Posterior vena cava (tissue), 2 donors: ENCODE measurements at regions not wholly inside any gene's neighbourhood (a gene's known extent, or its start where the extent isn't known, plus 50 kb on each side); places are given as distances from the start of the nearest gene placed in this dataset.
"Not testable (repeated sequence)": the region's sequence is repeated elsewhere in the genome, so short reads cannot be mapped to it uniquely, and the experiment has no call there.

ENCODE experiments used
- DNase-seq: peaks from one replicate; pipeline ENCODE4 v3.0.0-alpha.2; 2020; ENCODE audit warnings: low spot score
- intact Hi-C, 2 donors: fragments of 100-400 bp; cut with DNase I; formaldehyde crosslinking; loops; one replicate each; pipeline versions ENCODE4 v1.14.1 to v1.14.2; 2022 to 2023
- donor health status: DM: yes; HTN: yes; CAD: no.
- donor health status: DM: yes; HTN: yes; CAD: no.

DNA sequence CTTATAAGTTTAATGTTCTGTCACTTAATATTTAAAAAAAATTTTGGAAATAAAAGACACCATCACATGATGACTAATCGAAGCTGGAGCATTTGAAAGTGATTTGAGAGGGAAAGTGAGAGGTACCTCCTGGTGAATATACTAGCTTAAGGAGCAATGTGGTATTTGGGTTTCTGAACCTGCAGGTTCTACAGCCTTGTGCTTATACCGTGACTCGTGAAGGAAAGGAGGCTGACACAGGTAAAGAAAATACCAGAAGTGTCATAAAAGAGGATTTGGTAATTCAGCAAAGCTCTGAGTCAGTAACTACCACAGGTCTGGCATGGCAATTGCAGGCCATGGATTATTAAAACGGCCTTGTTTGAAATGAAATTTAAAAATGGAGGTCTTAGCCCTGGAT, 151.0 kb downstream of the SLC38A4 start:
- intact Hi-C loops = loop anchor here (5.0 to 10.0 kb wide), 2 partner anchors 260 to 437 kb away; no protein-coding TSS in a partner anchor
- DNase-seq = no peak

DNA sequence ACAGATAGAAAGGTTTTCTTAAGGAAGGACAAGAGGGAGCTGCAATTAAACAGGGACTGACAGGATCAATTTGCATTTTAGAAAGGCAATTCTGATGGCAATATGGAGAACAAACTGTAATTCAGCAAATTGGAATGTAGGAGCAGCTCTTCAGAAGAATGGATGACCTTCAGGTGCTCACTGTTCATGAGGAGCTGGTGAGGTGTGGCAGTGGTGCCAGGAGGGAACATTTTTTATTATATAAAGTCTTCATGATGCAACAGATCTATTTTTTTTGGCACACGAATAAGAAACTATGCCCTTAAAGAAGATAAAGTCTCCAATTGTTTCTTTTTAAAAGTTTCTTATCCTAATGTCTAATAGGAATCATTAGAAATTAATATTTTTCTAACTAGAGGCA, 151.7 kb downstream of the SLC38A4 start:
- intact Hi-C loops = loop anchor here in 1 of 2 donors (10.0 kb wide), 1 partner anchor 261 kb away; no protein-coding TSS in a partner anchor
- no peak for DNase-seq

DNA sequence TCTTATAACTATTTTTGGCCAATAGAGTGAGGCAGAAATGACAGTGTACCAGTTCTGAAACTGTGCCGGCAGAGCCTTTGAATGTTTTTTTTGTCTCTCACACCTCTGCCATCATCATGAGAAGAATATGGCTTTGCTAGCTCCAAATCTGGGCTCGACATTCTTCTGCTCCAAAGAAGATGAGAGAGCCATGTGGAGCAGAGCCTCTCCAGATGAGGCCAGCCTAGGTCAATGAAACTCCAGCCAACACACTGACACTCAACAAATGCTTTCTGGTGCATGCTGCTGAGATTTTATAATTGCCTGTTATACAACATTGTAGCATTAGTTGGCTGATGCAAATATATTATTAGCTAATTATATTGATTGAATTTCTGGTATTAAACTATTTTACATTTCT, 154.7 kb downstream of the SLC38A4 start:
- intact Hi-C loops = loop anchor here in 1 of 2 donors (10.0 kb wide), 1 partner anchor 264 kb away; no protein-coding TSS in a partner anchor
- no peak for DNase-seq

DNA sequence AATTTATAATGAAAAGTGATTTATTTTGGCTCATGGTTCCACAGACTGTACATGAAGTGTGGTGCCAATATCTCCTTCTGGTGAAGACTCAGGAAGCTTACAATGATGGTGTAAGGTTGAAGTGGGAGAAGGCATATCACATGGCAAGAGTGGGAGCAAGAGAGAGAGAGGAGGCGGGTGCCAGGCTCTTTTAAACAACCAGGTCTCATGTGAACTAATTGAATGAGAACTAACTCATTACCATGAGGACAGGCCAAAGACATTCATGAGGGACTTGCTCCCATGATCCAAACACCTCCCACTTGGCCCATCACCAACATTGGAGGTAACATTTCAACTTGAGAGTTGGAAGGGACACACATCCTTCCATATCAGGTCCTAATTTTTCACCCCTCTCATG, 155.2 kb downstream of the SLC38A4 start:
- intact Hi-C loops = loop anchor here in 1 of 2 donors (10.0 kb wide), 1 partner anchor 264 kb away; no protein-coding TSS in a partner anchor
- no peak for DNase-seq

DNA sequence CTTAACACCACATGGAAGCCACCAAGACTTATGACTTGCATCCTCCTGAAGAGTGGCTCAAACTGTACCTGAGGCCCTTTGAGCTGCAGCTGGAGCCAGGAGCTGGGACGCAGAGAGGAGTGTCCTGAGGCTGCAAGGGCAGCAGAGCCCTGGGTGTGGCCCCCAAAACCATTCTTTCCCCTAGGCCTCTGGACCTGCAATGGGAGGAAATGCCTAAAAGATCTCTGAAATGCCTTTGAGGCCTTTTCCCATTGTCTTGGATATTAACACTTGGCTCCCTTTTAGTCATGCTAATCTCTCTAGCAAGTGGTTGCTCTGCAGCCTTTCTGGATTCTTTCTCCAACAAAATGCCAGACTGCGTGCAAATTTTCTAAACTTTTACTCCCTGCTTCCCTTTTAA, 156.1 kb downstream of the SLC38A4 start:
- no peak for DNase-seq
- intact Hi-C loops = loop anchor here (10.0 kb wide), 2 partner anchors 265 to 295 kb away; partner anchors contain the start of gene SLC38A2 (in 1 of the 2)

DNA sequence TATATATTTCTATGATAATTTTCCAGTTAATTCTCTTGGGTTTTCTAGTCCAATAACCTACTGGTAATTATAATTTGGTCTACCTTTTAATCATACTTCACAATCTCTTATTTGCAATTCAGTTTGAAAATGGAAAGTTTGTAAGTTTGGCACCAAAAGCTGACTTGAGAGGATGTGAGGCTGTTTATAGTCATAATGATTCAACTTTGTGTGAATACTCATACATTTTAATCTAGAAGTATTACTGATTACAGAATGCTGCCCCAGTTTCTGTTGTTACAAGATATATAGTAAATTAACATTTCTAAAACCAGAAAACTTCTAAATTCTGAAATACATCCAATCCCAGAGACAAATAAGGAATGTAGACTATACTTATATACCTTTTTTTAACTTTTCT, 158.2 kb downstream of the SLC38A4 start:
- no peak for DNase-seq
- intact Hi-C loops = loop anchor here in 1 of 2 donors (10.0 kb wide), 1 partner anchor 293 kb away; the partner anchor contains the start of gene SLC38A2

DNA sequence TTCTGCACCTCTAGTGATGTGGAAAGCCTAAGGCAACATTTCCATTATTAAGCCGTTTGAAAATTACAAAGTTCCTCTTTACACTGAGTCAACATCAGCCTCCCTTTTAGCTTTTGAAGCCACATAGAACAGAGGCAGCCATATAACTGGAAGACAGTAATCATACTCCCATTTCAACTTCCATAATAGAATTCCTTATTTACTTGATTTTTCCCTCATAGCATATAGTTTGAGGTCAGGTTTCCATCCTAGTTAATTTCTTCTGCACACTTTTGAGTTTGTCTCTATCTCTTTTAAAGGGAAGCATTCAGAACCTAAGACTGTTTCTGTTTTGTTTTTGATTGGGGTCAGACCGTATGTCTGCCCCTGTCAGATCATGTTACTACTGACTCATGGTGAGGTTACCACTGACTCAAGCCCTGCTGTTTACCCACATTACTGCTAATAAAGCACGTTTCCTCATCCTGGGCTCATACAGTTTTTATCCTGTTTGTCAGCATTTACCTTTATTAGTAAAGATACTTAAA, 161.0 kb downstream of the SLC38A4 start:
- no peak for DNase-seq

DNA sequence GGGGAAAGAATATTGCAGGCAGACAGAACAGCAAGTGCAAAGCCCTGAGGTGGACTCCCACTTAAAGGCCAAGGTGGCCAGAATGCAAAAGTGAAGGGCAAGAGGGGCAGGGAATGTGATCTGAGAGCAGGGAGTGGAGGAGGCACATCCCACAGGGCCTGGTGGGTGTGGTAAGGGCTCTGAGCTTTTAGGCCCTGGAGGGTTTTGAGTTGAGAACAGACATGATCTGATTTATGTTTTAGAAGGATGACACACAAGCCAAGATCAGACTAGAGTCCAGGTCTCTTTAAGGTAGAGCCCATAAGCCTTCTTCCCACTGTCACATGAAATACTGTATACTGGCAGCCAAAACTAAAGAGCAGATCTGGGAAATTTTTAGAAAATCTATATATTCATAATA, 162.5 kb downstream of the SLC38A4 start:
- intact Hi-C loops = loop anchor here in 1 of 2 donors (10.0 kb wide), 1 partner anchor 289 kb away; the partner anchor contains the start of gene SLC38A2
- DNase-seq = no peak

More for the DNA sequence above, 161.0 kb downstream of the SLC38A4 start:
- intact Hi-C loops = loop anchor here in 1 of 2 donors (10.0 kb wide), 1 partner anchor 290 kb away; the partner anchor contains the start of gene SLC38A2

DNA sequence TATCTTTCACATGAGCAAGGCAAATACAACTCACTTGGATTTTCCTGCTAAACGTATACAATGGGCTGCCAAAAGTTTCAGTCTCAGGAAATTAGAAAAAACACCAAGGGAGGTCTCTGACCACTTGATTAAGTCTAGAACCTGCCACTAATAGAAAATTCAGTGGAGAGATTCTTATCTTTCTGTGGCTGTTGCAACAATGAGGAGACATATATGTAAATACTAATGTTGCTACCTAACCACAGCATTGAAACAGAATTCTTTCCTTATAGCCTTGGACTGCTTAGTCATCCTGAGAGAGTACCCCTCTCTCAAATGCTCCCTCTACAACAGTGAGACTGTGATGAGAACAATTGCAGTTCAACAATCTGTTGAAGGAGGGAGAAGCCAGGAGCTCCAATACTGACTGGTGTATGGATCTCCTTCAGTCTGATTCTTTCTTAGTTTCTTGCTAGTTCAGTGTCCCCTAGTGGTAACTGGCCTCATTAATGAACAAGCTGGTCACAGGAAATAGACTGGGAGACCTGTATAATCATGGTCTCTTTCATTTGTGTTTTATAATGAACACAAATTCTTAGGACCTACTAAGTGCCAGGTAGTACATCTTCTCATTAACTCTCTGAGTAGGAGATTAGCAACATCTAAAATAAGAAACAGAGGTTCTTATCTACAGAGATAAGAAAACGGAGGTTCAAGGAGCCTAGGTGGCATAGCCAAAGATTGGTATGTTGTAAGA, 164.5 kb downstream of the SLC38A4 start:
- DNase-seq = no peak
- intact Hi-C loops = loop anchor here in 1 of 2 donors (10.0 kb wide), 1 partner anchor 286 kb away; the partner anchor contains the start of gene SLC38A2

DNA sequence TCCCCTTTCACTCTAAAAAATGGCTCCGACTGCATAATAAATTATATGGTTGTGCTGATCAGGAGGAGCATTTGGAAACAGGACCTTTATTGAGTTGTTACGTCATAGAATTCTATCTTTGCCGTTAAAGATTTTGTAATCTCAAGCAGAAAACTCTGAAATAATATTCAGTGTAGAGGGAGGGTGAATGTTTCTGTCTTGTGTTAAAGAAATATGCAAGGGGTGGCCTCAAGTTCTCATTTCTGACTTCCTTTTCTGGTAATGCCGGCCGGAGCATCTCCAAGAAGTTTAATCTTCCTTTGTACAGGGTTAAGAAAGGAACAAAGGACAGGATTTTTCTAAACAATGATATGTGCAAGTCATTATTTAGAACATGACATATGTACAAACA, 165.1 kb downstream of the SLC38A4 start:
- no peak for DNase-seq
- intact Hi-C loops = loop anchor here in 1 of 2 donors (10.0 kb wide), 1 partner anchor 286 kb away; the partner anchor contains the start of gene SLC38A2

DNA sequence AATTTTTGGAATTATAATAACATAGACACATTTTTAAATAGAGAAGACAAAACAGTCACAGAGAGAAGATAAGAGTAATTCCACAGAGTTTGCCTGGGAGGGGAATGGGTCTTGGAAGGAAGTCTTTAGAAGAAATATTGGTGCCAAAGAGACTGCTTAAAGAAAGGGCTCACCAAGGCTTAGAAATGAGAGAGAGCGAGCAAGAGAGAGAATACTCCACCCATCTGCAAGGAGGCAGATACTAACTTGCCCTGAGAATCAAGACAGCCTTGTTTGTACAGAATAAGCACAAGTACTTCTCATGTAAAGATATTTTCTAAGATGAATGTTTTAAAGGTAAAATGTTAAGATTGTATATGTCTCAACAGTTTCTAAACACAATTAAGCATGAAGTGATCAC, 165.5 kb downstream of the SLC38A4 start:
- DNase-seq = no peak

DNA sequence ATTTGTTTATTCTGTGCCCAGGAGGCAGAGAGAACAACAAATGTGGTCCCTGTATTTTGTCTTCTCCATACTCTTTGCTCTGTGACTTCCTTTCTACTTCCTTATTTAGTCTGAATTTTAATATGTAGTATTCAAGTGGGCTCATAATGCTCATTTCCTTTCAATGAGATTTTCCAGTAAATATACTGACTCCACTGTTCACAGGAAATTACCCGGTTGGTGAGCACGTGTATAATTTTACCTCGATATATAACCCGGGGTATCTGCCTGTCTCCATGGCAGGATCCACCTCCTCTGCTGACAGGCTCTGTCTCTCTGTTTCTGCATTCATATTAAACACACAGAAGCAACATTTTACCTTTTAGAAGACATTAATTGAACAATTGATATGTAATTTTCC, 166.0 kb downstream of the SLC38A4 start:
- intact Hi-C loops = loop anchor here (5.0 to 10.0 kb wide), 3 partner anchors 85 to 288 kb away; partner anchors contain the start of gene SLC38A2 (in 2 of the 2)
- DNase-seq = no peak

More for the DNA sequence above, 165.5 kb downstream of the SLC38A4 start:
- intact Hi-C loops = loop anchor here in 1 of 2 donors (10.0 kb wide), 1 partner anchor 285 kb away; the partner anchor contains the start of gene SLC38A2

DNA sequence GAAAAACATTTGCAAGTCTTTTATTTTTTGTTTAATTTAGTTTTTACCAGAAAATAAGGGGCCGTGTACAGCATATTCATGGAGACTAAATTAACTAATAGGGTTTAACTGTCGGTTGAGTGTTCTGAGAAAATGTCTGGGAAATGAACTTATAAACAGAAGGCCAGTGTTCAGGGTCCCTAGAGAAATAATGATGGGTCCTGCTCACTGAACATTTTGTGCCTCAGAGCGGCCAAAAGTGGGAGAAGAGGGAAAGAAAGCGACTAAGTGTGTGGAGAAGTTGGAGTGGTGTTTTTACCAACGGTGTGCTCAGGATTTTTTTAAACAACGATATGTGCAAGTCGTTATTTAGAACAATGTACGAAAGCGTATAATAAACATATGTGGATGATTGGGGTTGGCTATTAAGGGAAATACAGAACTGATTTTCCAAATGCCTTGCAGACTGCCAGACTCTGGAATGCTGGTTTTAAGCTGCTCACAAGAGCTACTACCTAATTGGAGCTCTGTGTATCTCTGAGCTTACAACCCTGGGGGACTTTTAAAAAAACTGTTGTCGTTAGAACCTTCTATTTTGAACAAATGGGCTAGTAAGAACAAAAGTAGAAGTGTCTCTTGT, 166.7 kb downstream of the SLC38A4 start:
- no peak for DNase-seq
- intact Hi-C loops = loop anchor here in 1 of 2 donors (5.0 to 10.0 kb wide), 2 partner anchors 84 to 287 kb away; partner anchors contain the start of gene SLC38A2

DNA sequence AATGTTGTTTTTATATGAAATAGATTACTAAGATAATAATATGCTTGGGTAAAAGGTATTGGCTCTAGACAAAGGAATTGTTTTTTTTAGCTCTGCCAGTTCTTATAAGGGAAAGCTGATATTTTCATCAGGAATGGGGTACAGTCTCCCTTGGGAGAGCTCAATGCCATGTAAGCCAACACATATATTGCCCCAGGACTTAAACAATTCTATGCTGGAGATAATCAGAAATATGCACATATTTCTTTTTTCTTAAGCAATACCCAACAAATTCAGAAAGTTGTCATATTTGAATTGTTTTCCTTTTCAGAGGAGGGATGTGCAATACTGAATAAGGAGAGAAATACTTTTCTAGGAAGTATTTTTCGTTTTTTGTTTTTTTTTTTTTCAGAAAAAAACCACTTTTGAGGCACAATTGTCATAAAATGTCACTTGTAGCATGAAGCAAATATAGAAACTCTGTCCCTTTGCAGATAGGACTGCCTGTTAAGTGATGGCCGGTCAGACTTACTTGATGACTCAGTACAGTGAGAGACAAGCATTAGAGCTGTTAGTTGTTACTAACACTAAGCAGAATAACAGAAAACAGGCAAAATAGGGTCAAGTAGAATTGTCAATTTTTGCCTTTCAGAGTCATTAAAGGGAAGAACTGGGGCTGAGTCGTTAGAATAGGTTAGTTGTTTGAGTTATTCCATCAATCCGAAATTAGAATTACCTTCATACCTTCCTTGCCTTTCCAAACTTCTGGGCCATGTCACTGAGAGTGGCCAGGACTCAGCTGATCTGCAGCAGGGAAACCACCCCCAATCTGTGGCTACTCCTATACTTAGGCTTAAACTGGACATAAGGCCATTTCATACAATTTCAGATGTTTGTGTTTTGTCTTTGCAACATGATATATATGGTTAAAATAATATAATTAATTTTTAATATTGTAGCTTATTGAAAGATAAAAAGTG, 168.1 kb downstream of the SLC38A4 start:
- DNase-seq = no peak
- intact Hi-C loops = loop anchor here in 1 of 2 donors (5.0 to 10.0 kb wide), 2 partner anchors 83 to 285 kb away; partner anchors contain the start of gene SLC38A2

DNA sequence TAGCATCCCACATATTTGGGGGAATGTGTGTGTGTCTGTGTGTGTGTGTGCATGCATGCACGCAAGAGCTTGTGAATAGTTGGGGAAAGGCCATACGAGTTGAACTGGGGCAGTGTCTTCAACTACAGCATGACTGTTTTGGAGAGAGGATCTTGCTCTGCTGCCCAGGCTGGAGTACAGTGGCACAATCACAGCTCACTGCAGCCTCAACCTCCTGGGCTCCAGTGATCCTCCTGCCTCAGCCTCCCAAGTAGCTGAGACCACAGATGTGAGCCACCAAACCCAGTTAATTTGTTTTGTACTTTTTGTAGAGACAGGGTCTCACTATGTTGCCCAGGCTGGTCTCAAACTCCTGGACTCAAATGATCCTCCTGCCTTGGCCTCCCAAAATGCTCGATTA, 169.8 kb downstream of the SLC38A4 start:
- intact Hi-C loops = loop anchor here in 1 of 2 donors (5.0 to 10.0 kb wide), 2 partner anchors 81 to 284 kb away; partner anchors contain the start of gene SLC38A2
- DNase-seq = not testable (repeated sequence)

DNA sequence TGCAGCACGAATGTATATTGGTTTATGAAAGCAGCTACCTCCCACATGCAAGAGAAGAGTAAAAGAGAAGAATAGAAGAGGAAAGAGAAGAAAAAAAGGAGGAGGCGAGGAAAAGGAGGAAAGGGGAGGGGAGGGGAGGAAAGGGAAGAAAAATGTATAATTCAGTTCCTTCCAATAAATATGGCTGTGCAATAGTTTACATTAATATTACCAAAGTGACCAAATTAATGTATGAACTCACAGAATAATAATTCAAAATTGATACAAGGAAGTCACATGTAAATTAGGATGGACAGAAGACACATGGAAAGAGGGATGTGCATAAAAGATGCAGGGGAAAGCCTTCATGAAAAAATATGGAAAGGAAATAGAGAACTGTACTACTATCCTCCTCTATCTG, 172.5 kb downstream of the SLC38A4 start:
- intact Hi-C loops = loop anchor here in 1 of 2 donors (10.0 kb wide), 1 partner anchor 79 kb away; no protein-coding TSS in a partner anchor

DNA sequence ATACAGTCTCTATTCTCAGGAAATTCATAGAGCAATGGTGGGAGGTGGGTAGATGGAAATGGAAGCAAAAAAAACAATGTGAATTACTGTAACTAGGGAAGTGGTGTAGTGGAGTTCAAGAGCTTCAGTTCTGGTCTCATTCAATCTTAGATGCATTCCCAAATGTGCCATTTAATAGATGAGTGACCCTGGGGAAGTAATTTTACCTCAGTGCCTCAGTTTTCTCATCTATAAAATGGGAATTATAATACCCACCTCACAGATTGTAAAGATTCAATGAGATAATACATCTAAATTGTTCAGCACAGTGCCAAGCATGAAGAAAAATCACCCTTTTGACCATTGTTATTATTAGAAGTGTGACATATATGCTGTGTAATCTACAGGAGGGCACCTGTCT, 173.1 kb downstream of the SLC38A4 start:
- no peak for DNase-seq
- intact Hi-C loops = loop anchor here in 1 of 2 donors (10.0 kb wide), 1 partner anchor 78 kb away; no protein-coding TSS in a partner anchor

More for the DNA sequence above, 172.5 kb downstream of the SLC38A4 start:
- no peak for DNase-seq

DNA sequence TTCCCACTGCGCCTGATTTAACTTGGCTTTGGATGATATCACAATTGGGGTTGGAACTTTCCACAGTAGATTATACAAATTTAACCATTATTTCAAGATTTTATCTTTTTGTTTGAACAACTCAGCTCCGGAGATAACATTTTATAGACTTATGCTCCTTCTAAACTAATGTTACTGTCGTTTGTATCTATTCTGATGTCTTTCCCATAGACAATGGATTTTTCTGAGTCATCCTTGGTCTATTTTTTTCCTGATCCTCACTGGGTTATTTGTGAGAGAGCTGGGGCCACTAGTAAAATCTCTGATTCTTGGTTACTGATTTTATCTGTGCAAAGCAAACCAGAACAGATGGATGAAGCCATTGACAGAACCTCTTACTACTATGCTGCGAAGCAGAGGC, 175.1 kb downstream of the SLC38A4 start:
- no peak for DNase-seq
- intact Hi-C loops = loop anchor here in 1 of 2 donors (10.0 kb wide), 1 partner anchor 76 kb away; no protein-coding TSS in a partner anchor
